ENCODE measurements at regions not wholly inside any gene's neighbourhood (a gene's known extent, or its start where the extent isn't known, plus 50 kb on each side); places are given as distances from the start of the nearest gene placed in this dataset.

DNA sequence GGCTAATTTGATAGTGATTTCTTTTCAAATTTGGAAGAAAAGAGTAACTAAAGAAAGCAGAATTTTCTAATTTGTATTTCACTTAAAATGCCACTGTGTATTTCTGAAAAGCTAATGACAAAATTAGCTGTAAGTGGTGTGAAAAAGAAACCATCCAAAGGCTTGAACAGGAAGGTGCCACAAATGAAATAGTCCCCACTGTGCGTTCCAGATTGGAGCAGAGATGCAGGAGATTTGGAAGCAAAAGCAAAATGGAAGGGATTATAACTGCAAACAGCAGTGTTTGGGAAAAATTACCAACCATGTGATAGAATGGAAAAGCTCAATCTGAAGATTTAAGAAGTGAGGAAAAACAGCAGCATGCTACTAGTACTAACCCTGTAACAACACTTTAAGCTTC lies 498.7 kb downstream of the SUCLG1 start:
- TF ChIP-seq POLR2A (IDR thresholded peaks at IDR 0.05) (no peak), EP300 (IDR thresholded peaks at IDR 0.05) (no peak)

Measured in ovary (tissue), 1 donor.